ENCODE measurements at regions not wholly inside any gene's neighbourhood (a gene's known extent, or its start where the extent isn't known, plus 50 kb on each side); places are given as distances from the start of the nearest gene placed in this dataset.

- no peaks in the 10 kb centered on the region for H3K4me1 Mint-ChIP-seq
These were observed 372.7 kb upstream of the KYNU start for GRCh38 chr2:142504754-142505153.

More at GRCh38 chr2:142504754-142505153, 372.7 kb upstream of the KYNU start:
- H3K36me3 Mint-ChIP-seq (ENCODE audit: insufficient read depth in 1 of 3, low read depth in 3 of 3): no peaks in the 10 kb centered on the region
- no peaks in the 10 kb centered on the region for H3K4me1 ChIP-seq (ENCODE audit: insufficient read depth, low read length)
- no peak overlapping the region for H2BK120ac ChIP-seq (ENCODE audit: low read depth, low read length, poor library complexity, severe bottlenecking)
- H3K4ac ChIP-seq (ENCODE audit: low read depth, low read length): no peak overlapping the region
- no peak overlapping the region for H3K14ac ChIP-seq (ENCODE audit: insufficient read depth, low read length)
- no peaks in the 10 kb centered on the region for H3K27me3 ChIP-seq (ENCODE audit: insufficient read depth, low read length)
- no peak overlapping the region for H3T11ph ChIP-seq (ENCODE audit: low read length)
- H2BK5ac ChIP-seq (ENCODE audit: insufficient read length, low read length): no peak overlapping the region
- H3K4me3 Mint-ChIP-seq: no peak overlapping the region
- no peak overlapping the region for H3K27ac Mint-ChIP-seq
- H3K23me2 ChIP-seq (ENCODE audit: insufficient read length, low read depth, low read length, poor library complexity, severe bottlenecking): no peaks in the 10 kb centered on the region
- no peaks in the 10 kb centered on the region for H4K20me1 ChIP-seq (ENCODE audit: control insufficient read depth, insufficient read depth, insufficient read length)
- no peak overlapping the region for H2BK15ac ChIP-seq (ENCODE audit: low read depth, low read length)
- no peak overlapping the region for H3K23ac ChIP-seq (ENCODE audit: insufficient read length, low read depth, low read length)
- H2BK12ac ChIP-seq (ENCODE audit: insufficient read length, low read depth, low read length): no peak overlapping the region
- H2BK20ac ChIP-seq (ENCODE audit: low read depth, low read length, poor library complexity, severe bottlenecking): no peak overlapping the region
- H3K27ac ChIP-seq (ENCODE audit: insufficient read length, low read depth, low read length): no peak overlapping the region
- H3K4me2 ChIP-seq (ENCODE audit: insufficient read depth, insufficient read length, low read length): no peak overlapping the region
- H3K27me3 Mint-ChIP-seq (ENCODE audit: low read depth): no peaks in the 10 kb centered on the region
- no peak overlapping the region for H4K8ac ChIP-seq (replicated peaks; ENCODE audit: insufficient read length, low read depth, low read length)
- WGBS (ENCODE audit: extremely low coverage, insufficient read length, low lambda C conversion rate): no CpG with 5 or more reads among the region's 1 CpG
- no peak overlapping the region for H4K5ac ChIP-seq (ENCODE audit: insufficient read length, low read depth, low read length)
- no peak overlapping the region for H3K56ac ChIP-seq (ENCODE audit: insufficient read length, low read depth, low read length)
- H4K91ac ChIP-seq (ENCODE audit: insufficient read length, low read depth, low read length): no peak overlapping the region
- TF ChIP-seq, protein P1, sequence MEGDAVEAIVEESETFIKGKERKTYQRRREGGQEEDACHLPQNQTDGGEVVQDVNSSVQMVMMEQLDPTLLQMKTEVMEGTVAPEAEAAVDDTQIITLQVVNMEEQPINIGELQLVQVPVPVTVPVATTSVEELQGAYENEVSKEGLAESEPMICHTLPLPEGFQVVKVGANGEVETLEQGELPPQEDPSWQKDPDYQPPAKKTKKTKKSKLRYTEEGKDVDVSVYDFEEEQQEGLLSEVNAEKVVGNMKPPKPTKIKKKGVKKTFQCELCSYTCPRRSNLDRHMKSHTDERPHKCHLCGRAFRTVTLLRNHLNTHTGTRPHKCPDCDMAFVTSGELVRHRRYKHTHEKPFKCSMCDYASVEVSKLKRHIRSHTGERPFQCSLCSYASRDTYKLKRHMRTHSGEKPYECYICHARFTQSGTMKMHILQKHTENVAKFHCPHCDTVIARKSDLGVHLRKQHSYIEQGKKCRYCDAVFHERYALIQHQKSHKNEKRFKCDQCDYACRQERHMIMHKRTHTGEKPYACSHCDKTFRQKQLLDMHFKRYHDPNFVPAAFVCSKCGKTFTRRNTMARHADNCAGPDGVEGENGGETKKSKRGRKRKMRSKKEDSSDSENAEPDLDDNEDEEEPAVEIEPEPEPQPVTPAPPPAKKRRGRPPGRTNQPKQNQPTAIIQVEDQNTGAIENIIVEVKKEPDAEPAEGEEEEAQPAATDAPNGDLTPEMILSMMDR (conservative IDR thresholded peaks at IDR 0.05): no peak
- H2AFZ ChIP-seq (ENCODE audit: low read length): no peak overlapping the region
- H3K79me2 ChIP-seq (ENCODE audit: insufficient read depth, low read length): no peaks in the 10 kb centered on the region
- no peak overlapping the region for H3K18ac ChIP-seq (ENCODE audit: insufficient read length, low read depth, low read length)
- H2AK5ac ChIP-seq (ENCODE audit: insufficient read length, low read length): no peak overlapping the region
- DNase-seq: no peak
- H3K9me3 Mint-ChIP-seq: no peaks in the 10 kb centered on the region; a peak in 1 of 5 replicates
- no peaks in the 10 kb centered on the region for H3K79me1 ChIP-seq (ENCODE audit: insufficient read depth, low read depth, low read length, poor library complexity, severe bottlenecking)
- H3K9me3 ChIP-seq (ENCODE audit: control insufficient read depth, low read depth, low read length): no peaks in the 10 kb centered on the region
- no peak overlapping the region for H3K9ac ChIP-seq (ENCODE audit: extremely low read depth, insufficient read length, low read length)

All from H9 (cell line).